Immature natural killer cell (primary cell): ENCODE measurements at regions not wholly inside any gene's neighbourhood (a gene's known extent, or its start where the extent isn't known, plus 50 kb on each side); places are given as distances from the start of the nearest gene placed in this dataset.
"Not testable (repeated sequence)": the region's sequence is repeated elsewhere in the genome, so short reads cannot be mapped to it uniquely, and the experiment has no call there.

Source experiments
- DNase-seq, 3 donors: peaks; one replicate each; pipeline ENCODE4 v3.0.0; 2022; ENCODE audit warnings: mixed read lengths in 1 of 3
- H3K27ac Mint-ChIP-seq, 6 donors: one replicate each; pipeline ENCODE4 v1.8.0; 2020; ENCODE audit warnings: mixed read lengths in 6 of 6, mild to moderate bottlenecking in 5 of 6, inconsistent platforms in 4 of 6, moderate library complexity in 3 of 6
- H3K27me3 Mint-ChIP-seq, 3 donors: one replicate each; pipeline ENCODE4 v1.8.0; 2020 to 2021; ENCODE audit warnings: low read depth in 3 of 3, mild to moderate bottlenecking in 3 of 3, mixed read lengths in 3 of 3, moderate library complexity in 3 of 3, inconsistent platforms in 1 of 3
- H3K36me3 Mint-ChIP-seq, 3 donors: one replicate each; pipeline ENCODE4 v1.8.0; 2020; ENCODE audit warnings: mixed read lengths in 3 of 3, inconsistent platforms in 2 of 3, mild to moderate bottlenecking in 2 of 3
- H3K4me1 Mint-ChIP-seq, 2 donors: one replicate each; pipeline ENCODE4 v1.8.0; 2020; ENCODE audit warnings: inconsistent platforms in 2 of 2, mild to moderate bottlenecking in 2 of 2, mixed read lengths in 2 of 2, moderate library complexity in 1 of 2
- H3K4me3 Mint-ChIP-seq, 5 donors: one replicate each; pipeline ENCODE4 v1.8.0; 2020; ENCODE audit warnings: mild to moderate bottlenecking in 5 of 5, mixed read lengths in 5 of 5, inconsistent platforms in 3 of 5, moderate library complexity in 3 of 5
- H3K9me3 Mint-ChIP-seq, 6 donors: one replicate each; pipeline ENCODE4 v1.8.0; 2020; ENCODE audit warnings: mild to moderate bottlenecking in 6 of 6, mixed read lengths in 6 of 6, inconsistent platforms in 4 of 6, moderate library complexity in 3 of 6

DNA sequence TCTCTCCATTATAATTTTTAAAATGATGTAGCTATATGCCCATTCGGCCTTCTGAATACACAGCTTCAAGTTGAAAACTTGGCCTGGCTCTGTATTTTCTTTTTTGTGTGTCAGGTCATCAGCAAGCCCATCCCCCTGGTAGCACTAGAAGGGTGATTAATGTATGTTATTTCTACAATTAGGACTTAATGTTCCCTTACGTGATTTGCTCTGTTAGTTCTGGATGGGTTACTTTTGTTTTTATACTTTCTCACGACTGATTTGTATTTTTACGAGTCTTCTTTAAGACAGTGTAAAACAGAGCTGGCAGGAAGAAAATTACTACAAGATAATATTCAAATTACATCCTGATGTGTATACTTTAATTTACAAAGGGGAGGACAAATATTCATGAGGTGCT is 88.4 kb upstream of the RGPD4 start:
- DNase-seq = no peak
- H3K27ac Mint-ChIP-seq = no peak overlapping the region
- H3K36me3 Mint-ChIP-seq = no peaks in the 10 kb centered on the region
- peaks cover 0 to 2% (median 2%) of the 10 kb centered on the region in 3 donors for H3K27me3 Mint-ChIP-seq
- peaks cover 22 to 23% of the 10 kb centered on the region in 2 donors for H3K4me1 Mint-ChIP-seq
- H3K4me3 Mint-ChIP-seq = no peak overlapping the region
- peaks cover 0 to 3% (median 0%) of the 10 kb centered on the region in 6 donors for H3K9me3 Mint-ChIP-seq

DNA sequence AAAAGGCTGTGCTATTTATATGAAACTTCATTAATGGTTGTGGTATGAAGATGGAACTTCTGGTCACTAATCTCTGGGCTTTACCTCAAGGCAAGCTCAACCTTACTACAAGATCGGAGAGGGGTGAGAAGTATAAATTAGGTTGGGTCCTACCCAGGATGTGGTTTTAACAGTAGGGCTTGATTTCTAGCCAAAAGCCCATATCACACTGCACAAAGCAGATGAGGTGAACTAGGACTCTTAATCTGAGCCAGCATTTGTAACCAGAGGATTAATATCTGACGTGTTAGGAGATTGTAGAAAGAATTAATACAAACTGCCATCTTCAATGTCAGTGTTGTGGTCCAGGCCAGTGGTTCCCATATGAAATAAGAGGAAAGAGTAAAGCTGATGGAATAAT is 86.4 kb upstream of the RGPD4 start:
- Mint-ChIP-seq H3K4me1 (peaks cover 22 to 23% of the 10 kb centered on the region in 2 donors), H3K9me3 (peaks cover 0 to 3% (median 0%) of the 10 kb centered on the region in 6 donors), H3K27ac (peak overlapping the region in 5 of 6 donors; percentile 4 to 71 (median 52)), H3K36me3 (no peaks in the 10 kb centered on the region), H3K4me3 (peak overlapping the region in 4 of 5 donors; percentile 1 to 59 (median 50)), H3K27me3 (peaks cover 0 to 2% (median under 1%) of the 10 kb centered on the region in 3 donors)
- DNase-seq = peak in 2 of 3 donors; percentile 3 to 6

DNA sequence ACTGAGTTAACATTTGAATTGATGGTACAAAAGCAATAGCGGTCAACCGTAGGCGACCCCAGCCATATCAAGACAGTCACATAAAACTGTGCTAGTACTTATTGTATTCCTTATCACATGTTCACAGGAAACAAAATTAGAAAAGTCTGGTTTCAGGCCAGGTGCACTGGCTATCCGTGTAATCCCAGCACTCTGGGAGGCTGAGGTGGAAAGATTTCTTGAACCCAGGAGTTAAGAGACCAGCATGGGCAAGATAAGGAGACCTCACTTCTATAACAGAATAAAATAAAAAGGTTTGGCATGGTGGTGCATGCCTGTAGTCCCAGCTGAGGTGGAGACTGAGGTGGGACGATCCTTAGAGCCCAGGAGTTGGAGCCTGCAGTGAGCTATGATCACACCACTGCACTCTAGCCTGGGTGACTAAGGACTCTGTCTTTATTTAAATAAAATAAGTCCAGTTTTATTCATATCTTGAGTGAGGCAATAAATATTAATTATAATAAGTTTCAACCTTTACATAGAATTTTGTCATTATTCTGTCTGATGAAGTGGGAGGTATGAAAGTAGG is 84.1 kb upstream of the RGPD4 start:
- H3K4me1 Mint-ChIP-seq = peaks cover 22 to 23% of the 10 kb centered on the region in 2 donors
- no peak overlapping the region for H3K4me3 Mint-ChIP-seq
- no peaks in the 10 kb centered on the region for H3K36me3 Mint-ChIP-seq
- DNase-seq = no peak
- peaks cover 0 to 2% (median 0%) of the 10 kb centered on the region in 3 donors for H3K27me3 Mint-ChIP-seq
- peaks cover 0 to 3% (median 0%) of the 10 kb centered on the region in 6 donors for H3K9me3 Mint-ChIP-seq
- no peak overlapping the region for H3K27ac Mint-ChIP-seq

DNA sequence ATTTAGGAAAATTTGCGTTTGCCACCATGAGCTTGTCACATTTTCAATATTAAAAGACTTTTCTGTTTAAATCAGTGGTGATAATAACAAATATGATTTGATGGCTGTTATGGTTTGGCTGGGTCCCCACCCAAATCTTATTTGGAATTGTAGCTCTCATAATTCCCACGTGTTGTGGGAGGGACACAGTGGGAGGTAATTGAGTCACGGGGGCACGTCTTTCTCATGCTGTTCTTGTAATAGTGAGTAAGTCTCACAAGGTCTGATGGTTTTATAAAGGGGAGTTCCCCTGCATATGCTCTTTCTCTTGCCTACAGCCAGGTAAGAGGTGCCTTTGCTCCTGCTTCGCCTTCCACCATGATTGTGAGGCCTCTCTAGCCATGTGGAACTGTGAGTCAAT is 83.4 kb upstream of the RGPD4 start:
- H3K4me3 Mint-ChIP-seq = no peak overlapping the region
- no peaks in the 10 kb centered on the region for H3K36me3 Mint-ChIP-seq
- H3K27me3 Mint-ChIP-seq = peaks cover 0 to 3% (median 0%) of the 10 kb centered on the region in 3 donors
- DNase-seq = no peak
- peaks cover 21 to 23% of the 10 kb centered on the region in 2 donors for H3K4me1 Mint-ChIP-seq
- peaks cover 0 to 3% (median under 1%) of the 10 kb centered on the region in 6 donors for H3K9me3 Mint-ChIP-seq
- H3K27ac Mint-ChIP-seq = no peak overlapping the region

DNA sequence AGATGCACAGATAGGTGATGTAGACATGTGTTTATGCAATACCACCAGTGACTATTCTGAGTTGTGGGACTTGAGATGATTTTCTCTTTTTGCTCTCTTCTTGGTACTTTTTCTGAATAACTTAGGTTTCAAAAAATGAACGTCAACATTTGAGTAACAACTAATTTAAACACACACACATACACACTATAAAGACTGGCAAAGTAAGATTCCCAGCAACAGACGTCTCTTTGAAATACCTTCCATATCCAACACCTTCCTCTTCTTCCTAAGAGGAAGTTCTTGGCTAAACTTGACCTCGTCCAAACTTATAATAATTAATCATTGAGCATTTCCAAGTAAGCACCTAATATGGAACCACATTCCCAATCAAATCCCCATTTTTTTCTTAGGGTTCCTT is 81.6 kb upstream of the RGPD4 start:
- peaks cover 0 to 2% (median 0%) of the 10 kb centered on the region in 6 donors for H3K9me3 Mint-ChIP-seq
- peaks cover 0 to 3% (median 0%) of the 10 kb centered on the region in 3 donors for H3K27me3 Mint-ChIP-seq

DNA sequence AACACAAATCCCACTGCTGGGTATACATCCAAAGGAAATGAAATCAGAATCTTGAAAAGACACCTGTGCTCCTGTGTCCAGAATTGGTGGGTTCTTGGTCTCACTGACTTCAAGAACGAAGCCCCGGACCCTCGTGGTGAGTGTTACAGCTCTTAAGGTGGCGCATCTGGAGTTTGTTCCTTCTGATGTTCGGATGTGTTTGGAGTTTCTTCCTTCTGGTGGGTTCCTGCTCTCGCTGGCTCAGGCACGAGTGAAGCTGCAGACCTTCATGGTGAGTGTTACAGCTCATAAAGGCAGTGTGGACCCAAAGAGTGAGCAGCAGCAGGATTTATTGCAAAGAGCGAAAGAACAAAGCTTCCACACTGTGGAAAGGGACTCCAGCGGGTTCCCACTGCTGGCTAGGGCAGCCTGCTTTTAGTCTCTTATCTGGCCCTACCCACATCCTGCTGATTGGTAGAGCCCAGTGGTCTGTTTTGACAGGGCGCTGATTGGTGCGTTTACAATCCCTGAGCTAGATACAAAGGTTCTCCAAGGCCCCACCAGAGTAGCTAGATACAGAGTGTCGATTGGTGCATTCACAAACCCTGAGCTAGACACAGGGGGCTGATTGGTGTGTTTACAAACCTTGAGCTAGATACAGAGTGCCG is 80.0 kb upstream of the RGPD4 start:
- H3K27ac Mint-ChIP-seq, H3K4me1 Mint-ChIP-seq, H3K4me3 Mint-ChIP-seq, H3K9me3 Mint-ChIP-seq, H3K36me3 Mint-ChIP-seq, H3K27me3 Mint-ChIP-seq, DNase-seq: not testable (repeated sequence)

More for the DNA sequence above, 81.6 kb upstream of the RGPD4 start:
- no peak overlapping the region for H3K27ac Mint-ChIP-seq
- H3K36me3 Mint-ChIP-seq = no peaks in the 10 kb centered on the region
- H3K4me1 Mint-ChIP-seq = peaks cover 11 to 13% of the 10 kb centered on the region in 2 donors
- no peak for DNase-seq
- H3K4me3 Mint-ChIP-seq = no peak overlapping the region

DNA sequence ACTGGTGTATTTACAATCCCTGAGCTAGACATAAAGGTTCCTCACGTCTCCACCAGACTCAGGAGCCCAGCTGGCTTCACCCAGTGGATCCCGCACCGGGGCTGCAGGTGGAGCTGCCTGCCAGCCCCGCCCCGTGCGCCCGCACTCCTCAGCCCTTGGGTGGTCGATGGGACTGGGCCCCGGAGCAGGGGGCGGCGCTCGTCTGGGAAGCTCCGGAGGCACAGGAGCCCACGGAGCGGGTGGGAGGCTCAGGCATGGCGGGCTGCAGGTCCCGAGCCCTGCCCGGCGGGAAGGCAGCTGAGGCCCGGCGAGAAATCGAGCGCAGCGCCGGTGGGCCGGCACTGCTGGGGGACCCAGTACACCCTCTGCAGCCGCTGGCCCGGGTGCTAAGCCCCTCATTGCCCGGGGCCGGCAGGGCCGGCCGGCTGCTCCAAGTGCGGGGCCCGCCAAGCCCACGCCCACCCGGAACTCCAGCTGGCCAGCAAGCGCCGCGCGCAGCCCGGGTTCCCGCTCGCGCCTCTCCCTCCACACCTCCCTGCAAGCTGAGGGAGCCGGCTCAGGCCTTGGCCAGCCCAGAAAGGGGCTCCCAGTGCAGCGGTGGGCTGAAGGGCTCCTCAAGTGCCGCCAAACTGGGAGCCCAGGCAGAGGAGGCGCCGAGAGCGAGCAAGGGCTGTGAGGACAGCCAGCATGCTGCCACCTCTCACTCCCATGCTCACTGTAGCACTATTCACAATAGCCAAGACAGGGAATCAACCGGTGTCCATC is 79.3 kb upstream of the RGPD4 start:
- not testable (repeated sequence) for H3K36me3 Mint-ChIP-seq, H3K27me3 Mint-ChIP-seq, H3K4me3 Mint-ChIP-seq, H3K4me1 Mint-ChIP-seq, H3K9me3 Mint-ChIP-seq, H3K27ac Mint-ChIP-seq, DNase-seq

DNA sequence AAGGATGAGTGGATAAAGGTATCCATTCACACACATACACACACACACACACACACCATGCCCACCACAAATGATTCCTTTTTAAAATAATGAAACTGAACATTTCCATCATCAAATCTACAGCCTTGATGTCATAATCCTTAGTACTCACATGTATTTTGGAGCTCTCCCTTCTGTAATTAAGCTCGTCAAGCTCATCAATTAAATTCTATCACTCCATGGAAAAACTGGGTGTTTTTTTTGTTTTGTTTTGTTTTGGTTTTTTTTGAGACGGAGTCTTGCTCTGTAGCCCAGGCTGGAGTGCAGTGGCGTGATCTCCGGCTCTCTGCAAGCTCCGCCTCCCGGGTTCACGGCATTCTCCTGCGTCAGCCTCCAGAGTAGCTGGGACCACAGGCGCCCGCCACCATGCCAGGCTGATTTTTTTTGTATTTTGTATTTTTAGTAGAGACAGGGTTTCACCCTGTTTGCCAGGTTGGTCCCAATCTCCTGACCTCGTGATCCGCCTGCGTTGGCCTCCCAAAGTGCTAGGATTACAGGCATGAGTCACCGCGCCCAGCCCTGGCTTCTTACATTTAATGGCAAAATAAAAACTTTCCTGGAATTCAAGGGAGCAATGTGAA is 78.6 kb upstream of the RGPD4 start:
- Mint-ChIP-seq H3K27ac (no peak overlapping the region), H3K9me3 (peaks cover 0 to 6% (median 3%) of the 10 kb centered on the region in 6 donors), H3K27me3 (peaks cover 0 to 2% (median 0%) of the 10 kb centered on the region in 3 donors), H3K4me3 (no peak overlapping the region), H3K36me3 (no peaks in the 10 kb centered on the region), H3K4me1 (no peaks in the 10 kb centered on the region)
- DNase-seq = no peak

DNA sequence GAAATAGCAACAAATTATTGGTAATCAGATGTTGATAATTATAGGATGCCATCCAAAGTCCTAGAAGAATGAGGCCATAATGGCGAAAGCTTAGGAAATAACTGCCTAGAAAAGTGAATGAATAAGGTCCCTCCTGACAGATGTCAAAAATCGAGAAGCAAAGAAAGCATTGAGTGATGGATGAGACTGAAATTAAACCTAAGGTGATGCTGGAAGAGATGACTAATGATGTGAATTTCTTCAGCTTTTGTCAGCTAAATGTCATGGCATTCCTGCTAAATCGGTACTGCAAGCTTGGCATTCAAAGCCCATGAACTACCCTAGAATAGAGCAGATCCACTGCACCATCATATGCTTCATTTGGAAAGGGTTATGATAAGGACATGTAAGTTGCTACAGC is 74.8 kb upstream of the RGPD4 start:
- peaks cover 0 to 3% (median 0%) of the 10 kb centered on the region in 3 donors for H3K36me3 Mint-ChIP-seq
- H3K27me3 Mint-ChIP-seq = peaks cover 0 to 2% (median 2%) of the 10 kb centered on the region in 3 donors
- DNase-seq = no peak
- H3K4me3 Mint-ChIP-seq = no peak overlapping the region
- H3K4me1 Mint-ChIP-seq = no peaks in the 10 kb centered on the region
- no peak overlapping the region for H3K27ac Mint-ChIP-seq
- peaks cover 0 to 6% (median 4%) of the 10 kb centered on the region in 6 donors for H3K9me3 Mint-ChIP-seq

DNA sequence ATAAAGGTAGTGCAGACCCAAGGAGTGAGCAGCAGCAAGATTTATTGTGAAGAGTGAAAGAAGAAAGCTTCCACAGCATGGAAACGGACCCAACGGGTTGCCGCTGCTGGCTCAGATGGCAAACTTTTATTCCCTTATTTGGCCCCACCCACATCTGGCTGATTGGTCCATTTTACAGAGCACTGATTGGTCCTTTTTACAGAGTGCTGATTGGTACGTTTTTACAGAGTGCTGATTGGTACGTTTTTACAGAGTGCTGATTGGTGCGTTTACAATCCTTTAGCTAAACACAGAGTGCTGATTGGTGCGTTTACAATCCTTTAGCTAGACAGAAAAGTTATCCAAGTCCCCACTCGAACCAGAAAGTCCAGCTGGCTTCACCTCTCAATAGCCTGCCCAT is 72.9 kb upstream of the RGPD4 start:
- H3K9me3 Mint-ChIP-seq = peaks cover 3 to 14% (median 6%) of the 10 kb centered on the region in 6 donors
- H3K36me3 Mint-ChIP-seq, H3K4me1 Mint-ChIP-seq, DNase-seq, H3K27me3 Mint-ChIP-seq, H3K27ac Mint-ChIP-seq, H3K4me3 Mint-ChIP-seq: not testable (repeated sequence)

DNA sequence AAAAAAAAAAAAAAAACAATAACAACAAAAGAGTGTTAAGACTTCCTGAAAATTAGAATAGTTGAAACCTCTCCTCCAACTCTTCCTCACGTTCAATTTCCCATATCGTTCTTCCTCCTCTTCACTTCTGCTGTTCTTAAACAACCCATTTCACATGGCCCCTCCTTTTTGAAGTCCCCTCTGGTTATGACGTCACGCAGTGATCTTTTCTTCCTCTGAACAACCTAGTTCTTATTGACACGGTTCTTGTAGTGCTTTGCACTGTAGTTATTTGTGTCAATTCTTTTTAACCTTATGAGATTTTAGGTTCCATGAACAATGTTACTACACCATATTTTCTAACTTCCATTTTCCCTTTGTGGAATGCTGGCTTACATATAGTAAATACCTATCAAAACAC is 69.5 kb upstream of the RGPD4 start:
- Mint-ChIP-seq H3K36me3 (peaks cover 3 to 4% (median 3%) of the 10 kb centered on the region in 3 donors), H3K4me3 (no peak overlapping the region), H3K9me3 (peaks cover 3 to 23% (median 9%) of the 10 kb centered on the region in 6 donors), H3K4me1 (no peaks in the 10 kb centered on the region), H3K27ac (no peak overlapping the region), H3K27me3 (peaks cover 0 to 2% (median 0%) of the 10 kb centered on the region in 3 donors)
- DNase-seq = no peak

DNA sequence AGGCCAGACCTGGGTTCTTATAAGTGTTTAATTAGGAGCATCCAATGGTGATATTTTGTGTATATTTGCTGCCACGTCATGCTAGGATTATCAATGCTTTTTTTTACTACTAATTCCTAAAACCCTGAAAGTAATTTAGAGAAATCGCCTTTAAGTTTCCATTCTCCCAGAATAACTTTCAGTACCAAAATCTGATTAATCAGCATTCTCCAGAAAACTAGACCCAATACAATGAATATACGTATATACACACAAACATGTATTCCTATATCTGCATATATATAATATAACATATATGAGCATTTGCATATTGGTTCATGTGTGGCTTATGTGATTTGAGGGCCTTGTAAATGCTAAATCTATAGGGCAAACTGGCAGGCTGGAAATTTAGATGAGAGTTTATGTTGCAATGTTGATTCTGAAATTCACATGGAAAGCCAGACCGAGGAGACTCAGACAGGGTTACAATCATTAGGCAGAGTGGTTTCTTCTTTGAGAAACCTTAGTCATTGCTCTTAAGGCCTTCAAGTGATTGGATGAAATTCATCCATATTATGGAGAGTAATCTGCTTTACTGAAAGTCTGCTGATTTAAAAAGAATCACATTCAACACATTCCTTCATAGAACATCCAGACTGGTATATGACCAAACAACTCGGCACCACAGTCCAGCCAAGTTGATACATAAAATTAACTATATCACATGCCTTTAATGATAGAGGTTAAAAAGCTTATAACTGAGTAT is 65.9 kb upstream of the RGPD4 start:
- Mint-ChIP-seq H3K27me3 (no peaks in the 10 kb centered on the region), H3K27ac (no peak overlapping the region), H3K36me3 (peaks cover 3 to 4% (median 3%) of the 10 kb centered on the region in 3 donors), H3K9me3 (peaks cover 3 to 26% (median 7%) of the 10 kb centered on the region in 6 donors), H3K4me3 (no peak overlapping the region), H3K4me1 (no peaks in the 10 kb centered on the region)
- DNase-seq = no peak

DNA sequence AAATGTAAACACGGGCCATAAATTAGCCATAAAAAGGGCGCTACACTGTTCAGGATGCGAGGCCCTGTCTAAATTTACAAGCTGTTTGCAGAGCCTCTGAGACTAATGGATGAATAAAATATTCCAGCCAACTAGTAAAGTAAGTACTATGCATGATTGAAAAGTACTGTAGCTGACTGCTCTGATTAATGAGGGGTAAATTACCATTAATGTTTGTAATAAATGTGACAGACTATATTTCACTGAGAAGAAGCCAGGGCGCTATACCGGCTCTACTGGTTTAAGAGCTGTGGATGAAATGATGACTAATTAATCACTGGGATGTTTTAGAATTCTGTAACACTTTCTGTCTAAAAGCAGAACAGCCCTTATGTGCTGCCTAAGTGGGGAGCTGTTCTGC is 54.3 kb upstream of the RGPD4 start:
- Mint-ChIP-seq H3K27me3 (peaks cover 0 to 3% (median 0%) of the 10 kb centered on the region in 3 donors), H3K36me3 (no peaks in the 10 kb centered on the region), H3K9me3 (peaks cover 0 to 6% (median 0%) of the 10 kb centered on the region in 6 donors), H3K27ac (no peak overlapping the region), H3K4me1 (no peaks in the 10 kb centered on the region), H3K4me3 (no peak overlapping the region)
- DNase-seq = no peak
